ENCODE measurements at regions not wholly inside any gene's neighbourhood (a gene's known extent, or its start where the extent isn't known, plus 50 kb on each side); places are given as distances from the start of the nearest gene placed in this dataset.

- DNase-seq, result no peak
Observed at GRCh38 chr18:4511166-4511565, 56.1 kb upstream of the DLGAP1 start.

GRCh38 chr18:4510711-4511110 lies 55.6 kb upstream of the DLGAP1 start:
- no peak for DNase-seq

GRCh38 chr18:4510160-4510559 lies 55.1 kb upstream of the DLGAP1 start:
- no peak for DNase-seq
